Fibroblast of upper back skin (primary cell): ENCODE measurements at regions not wholly inside any gene's neighbourhood (a gene's known extent, or its start where the extent isn't known, plus 50 kb on each side); places are given as distances from the start of the nearest gene placed in this dataset.

Experiments
- DNase-seq: peaks from one replicate; pipeline ENCODE4 v3.0.0-alpha.2; 2013

GRCh38 chr11:112795142-112795815 lies 165.9 kb upstream of the NCAM1 start:
- DNase-seq, result peak; percentile 53

- DNase-seq, result no peak
Observed at GRCh38 chr11:112795911-112796649, 165.1 kb upstream of the NCAM1 start.

DNA sequence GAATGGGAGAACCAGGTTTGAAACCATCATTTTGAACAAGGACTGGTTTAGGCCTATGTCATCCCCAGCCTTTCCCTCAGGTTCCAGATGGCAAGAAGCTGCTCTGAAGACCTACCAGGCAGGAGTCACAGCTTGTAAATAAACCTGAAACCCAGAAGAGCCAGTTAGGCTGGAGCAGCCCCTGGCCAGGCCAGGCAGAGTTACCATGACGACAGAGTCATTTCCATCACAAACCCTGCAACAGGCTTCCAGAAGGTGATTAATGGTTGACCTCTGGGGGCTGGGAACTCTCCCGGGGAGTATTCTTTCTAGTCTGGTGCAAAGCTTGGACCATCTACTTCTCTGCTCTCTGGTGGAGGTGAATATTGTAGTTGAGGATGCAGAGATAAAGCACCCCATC lies 164.1 kb upstream of the NCAM1 start:
- DNase-seq, result no peak

GRCh38 chr11:112797648-112798293 lies 163.4 kb upstream of the NCAM1 start:
- DNase-seq, result peak; percentile 45

GRCh38 chr11:112801025-112801816 lies 160.0 kb upstream of the NCAM1 start:
- DNase-seq, result no peak

DNA sequence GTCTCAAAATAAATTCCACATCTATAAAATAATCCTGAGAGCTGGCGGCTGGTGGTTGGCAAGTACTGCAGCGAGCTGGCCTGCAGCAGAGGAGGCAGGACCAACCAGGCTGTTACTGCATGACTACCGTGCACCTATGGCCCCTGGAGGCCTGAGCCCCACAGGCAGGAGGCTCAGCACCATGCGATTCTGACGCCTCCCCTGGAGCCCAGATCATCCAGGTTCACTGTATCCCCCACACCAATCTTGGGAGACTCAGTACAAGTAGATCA lies 159.5 kb upstream of the NCAM1 start:
- no peak for DNase-seq

DNA sequence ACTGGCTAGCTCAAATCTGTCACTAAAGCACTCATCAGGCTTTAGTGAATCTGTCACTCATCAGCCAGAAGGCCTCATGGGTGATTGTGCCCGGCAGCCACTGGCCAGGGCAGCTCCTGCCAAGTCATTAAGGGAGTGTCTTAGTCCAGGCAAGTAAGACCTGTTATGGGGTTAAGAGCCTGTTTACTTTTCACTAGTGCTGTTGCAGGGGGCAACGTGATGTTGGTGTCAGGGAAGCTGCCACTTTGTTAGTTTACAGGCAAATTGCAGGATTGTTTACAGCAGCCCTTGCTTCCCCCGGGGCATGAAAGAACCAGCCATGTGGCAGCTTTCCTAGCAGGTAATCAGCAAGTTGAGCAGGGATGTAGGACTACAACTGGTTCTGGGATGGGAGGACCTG lies 155.6 kb upstream of the NCAM1 start:
- DNase-seq, result no peak

- no peak for DNase-seq
Observed at GRCh38 chr11:112806256-112806655, 155.0 kb upstream of the NCAM1 start.

- no peak for DNase-seq
Observed at GRCh38 chr11:112806876-112807275, 154.3 kb upstream of the NCAM1 start.

GRCh38 chr11:112809429-112809828 lies 151.8 kb upstream of the NCAM1 start:
- no peak for DNase-seq

GRCh38 chr11:112810951-112811350 lies 150.3 kb upstream of the NCAM1 start:
- no peak for DNase-seq

DNA sequence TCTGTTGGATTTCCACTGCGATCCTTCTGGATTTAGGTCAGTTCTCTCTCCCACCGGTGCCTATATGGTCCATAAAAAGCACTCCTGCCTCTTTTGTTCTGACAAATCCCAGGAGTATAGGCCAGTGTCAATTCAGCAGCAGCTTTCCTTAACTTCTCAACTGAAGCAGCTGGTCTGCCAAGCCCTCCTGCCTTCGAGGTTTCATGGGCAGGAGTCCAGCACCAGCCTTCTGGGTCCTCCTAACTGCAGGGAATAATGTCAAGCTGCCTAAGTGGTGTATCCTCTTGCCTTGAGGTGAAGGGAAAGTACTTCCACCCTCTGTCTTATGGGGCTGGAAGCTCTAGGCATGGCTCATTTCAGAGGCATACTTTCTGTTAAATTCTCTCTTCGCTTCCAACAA lies 149.4 kb upstream of the NCAM1 start:
- DNase-seq, result no peak

GRCh38 chr11:112812729-112813128 lies 148.5 kb upstream of the NCAM1 start:
- no peak for DNase-seq

- no peak for DNase-seq
Observed at GRCh38 chr11:112814168-112814567, 147.1 kb upstream of the NCAM1 start.

DNA sequence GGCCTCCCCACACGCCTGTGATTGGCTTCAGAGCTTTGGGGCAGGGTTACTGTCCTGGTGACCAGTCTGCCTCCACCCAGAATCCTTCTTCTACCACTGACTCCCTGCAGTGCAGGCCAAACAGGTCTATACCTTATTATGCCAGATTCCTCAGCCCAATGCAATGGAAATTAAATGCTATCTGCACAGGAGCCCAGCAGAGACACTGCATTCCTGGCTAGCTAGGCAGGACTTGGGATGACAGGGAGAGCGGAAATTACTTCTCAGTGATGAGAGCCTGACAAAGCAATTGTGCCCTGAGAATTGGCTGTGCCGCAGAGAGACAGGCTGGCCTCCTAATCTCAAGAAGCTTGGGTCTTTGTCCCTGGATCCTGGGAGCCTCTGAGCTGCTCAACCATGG lies 143.8 kb upstream of the NCAM1 start:
- no peak for DNase-seq

DNA sequence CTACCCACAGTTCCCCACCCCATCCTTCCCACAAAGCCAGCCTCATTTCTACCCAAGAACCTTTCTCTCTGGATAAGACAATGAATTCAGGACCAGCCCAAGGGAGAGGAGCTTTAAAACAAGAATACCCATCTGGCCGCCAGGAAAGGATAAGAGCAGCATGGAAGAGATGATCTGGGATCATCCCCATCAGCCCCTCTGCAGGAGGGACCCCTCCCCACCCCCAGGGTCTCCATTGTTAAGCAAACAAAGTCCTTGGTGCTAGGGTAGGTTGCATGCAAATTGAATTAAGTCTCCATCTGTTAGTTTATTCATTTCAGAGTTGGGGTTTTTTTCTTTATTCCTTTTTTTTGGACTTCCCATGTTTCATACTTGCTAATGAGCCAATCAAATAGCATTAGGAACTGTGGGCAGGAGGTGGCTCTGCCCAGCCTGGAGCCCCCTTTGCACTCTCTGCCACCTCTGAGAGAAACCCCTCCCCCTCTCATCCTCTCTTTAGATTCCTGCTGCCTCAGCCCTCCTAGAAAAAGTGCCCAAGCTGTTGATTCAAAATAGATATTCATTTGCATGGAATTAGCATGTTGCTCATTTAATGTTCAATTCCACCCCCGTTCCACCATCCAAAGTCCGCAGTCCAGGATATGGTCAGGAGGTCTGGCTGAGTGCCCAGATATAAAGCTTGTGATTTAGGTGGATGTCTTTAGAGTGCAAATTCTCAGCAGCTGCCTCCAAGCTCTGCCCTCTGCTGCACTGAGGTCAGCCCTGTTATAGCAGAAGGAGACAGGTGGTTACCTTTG lies 138.5 kb upstream of the NCAM1 start:
- DNase-seq, result peak; percentile 16

DNA sequence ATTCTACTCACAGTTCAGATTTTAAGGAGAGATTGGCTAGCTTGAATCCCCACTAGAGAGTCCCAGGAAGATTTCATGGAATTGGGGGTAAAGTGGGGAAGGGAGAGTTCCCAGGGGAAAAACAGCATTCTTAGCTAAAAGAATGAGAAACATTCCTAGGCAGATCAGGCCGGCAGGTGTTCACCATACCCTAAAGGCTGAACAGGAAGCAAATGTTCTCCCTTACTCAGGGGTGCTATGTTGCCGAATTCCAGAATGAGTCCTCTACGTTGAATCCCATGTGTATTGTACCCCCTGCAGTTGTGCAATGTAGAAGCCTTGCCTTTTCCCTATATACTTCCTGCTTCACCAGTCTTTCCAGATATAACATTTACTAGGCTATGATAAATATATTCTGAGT lies 135.2 kb upstream of the NCAM1 start:
- DNase-seq, result no peak

DNA sequence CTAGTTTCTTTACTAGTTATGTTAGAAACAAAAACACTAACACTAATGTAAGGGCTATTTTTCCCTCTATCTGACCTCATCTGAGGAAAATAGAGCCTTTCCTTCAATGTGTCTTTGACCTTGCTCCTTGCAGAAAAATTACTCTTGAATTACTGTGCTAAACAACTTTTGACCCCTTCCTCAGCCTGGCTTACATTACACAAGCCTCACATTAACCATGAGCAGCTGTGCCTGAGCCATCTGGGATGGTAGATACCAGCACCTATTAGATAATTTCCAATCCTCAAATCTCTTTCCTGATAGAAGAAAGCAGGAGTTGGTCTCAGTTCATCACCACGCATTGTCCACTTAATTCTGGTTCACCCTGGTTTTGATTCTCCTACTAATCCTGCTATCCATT lies 134.4 kb upstream of the NCAM1 start:
- DNase-seq, result no peak

GRCh38 chr11:112828421-112828820 lies 132.8 kb upstream of the NCAM1 start:
- no peak for DNase-seq

- DNase-seq, result no peak
Observed at GRCh38 chr11:112829971-112830654, 131.1 kb upstream of the NCAM1 start.

GRCh38 chr11:112831041-112831440 lies 130.2 kb upstream of the NCAM1 start:
- DNase-seq, result no peak
